ENCODE measurements at regions not wholly inside any gene's neighbourhood (a gene's known extent, or its start where the extent isn't known, plus 50 kb on each side); places are given as distances from the start of the nearest gene placed in this dataset.

DNA sequence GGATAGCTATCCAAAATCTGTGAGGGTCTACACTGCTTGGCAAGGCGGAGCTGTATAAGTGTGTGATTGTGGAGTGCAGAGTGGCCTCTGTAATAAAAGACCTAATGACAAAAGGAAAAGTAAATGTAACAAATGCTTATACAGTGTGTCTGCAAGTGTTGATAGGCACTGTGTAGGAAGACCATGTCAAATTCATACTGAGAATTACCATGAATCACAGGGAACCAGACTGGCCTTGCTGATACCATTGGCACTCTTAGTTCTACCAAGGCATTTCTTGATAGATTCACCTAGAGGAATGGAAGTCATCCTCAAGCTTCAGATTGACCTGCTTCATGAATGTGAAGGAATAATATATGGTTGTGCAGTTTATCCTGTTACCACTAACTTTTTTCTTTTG is 58.8 kb downstream of the CYCS start:
- intact Hi-C loops (cut with micrococcal nuclease; ENCODE audit: unreplicated experiment): no loop called here
- no peak for DNase-seq
- Histone ChIP-seq H3K27me3 (ENCODE audit: insufficient read depth, low read depth) (no peaks in the 10 kb centered on the region), H4K20me1 (ENCODE audit: insufficient read depth) (no peaks in the 10 kb centered on the region), H3K79me2 (ENCODE audit: low read depth) (no peaks in the 10 kb centered on the region), H3K4me3 (no peak overlapping the region), H3K9me2 (ENCODE audit: insufficient read depth) (no peaks in the 10 kb centered on the region), H3K4me1 (replicated peaks; ENCODE audit: insufficient read depth) (peaks cover 5% of the 10 kb centered on the region), H3K9me3 (ENCODE audit: insufficient read depth, low read depth) (no peaks in the 10 kb centered on the region), H3K36me3 (ENCODE audit: low read depth) (no peaks in the 10 kb centered on the region), H3F3A (ENCODE audit: insufficient read depth, low read depth) (no peaks in the 10 kb centered on the region; the same call in 1 of the 2 replicates), H3K27ac (no peak overlapping the region), H2AFZ (no peak overlapping the region), H3K4me2 (no peak overlapping the region)
- TF ChIP-seq, protein P1, sequence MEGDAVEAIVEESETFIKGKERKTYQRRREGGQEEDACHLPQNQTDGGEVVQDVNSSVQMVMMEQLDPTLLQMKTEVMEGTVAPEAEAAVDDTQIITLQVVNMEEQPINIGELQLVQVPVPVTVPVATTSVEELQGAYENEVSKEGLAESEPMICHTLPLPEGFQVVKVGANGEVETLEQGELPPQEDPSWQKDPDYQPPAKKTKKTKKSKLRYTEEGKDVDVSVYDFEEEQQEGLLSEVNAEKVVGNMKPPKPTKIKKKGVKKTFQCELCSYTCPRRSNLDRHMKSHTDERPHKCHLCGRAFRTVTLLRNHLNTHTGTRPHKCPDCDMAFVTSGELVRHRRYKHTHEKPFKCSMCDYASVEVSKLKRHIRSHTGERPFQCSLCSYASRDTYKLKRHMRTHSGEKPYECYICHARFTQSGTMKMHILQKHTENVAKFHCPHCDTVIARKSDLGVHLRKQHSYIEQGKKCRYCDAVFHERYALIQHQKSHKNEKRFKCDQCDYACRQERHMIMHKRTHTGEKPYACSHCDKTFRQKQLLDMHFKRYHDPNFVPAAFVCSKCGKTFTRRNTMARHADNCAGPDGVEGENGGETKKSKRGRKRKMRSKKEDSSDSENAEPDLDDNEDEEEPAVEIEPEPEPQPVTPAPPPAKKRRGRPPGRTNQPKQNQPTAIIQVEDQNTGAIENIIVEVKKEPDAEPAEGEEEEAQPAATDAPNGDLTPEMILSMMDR (conservative IDR thresholded peaks at IDR 0.05): no peak
- no peak for TF ChIP-seq EZH2 (IDR thresholded peaks at IDR 0.05; ENCODE audit: low read depth)
- no TSS peak for BruUV-seq (replicated peaks)
- ChIA-PET POLR2A (ENCODE audit: unreplicated experiment) (no interaction called here), CTCF (no interaction called here)

GRCh38 chr7:25062380-25062779 is 62.7 kb downstream of the CYCS start:
- no peaks in the 10 kb centered on the region; the same call in 1 of the 2 replicates for H3F3A ChIP-seq (ENCODE audit: insufficient read depth, low read depth)
- H3K27me3 ChIP-seq (ENCODE audit: insufficient read depth, low read depth): no peaks in the 10 kb centered on the region
- H3K4me2 ChIP-seq: no peak overlapping the region
- no peak for DNase-seq
- ChIA-PET POLR2A (ENCODE audit: unreplicated experiment) (no interaction called here), CTCF (interaction anchor here (0.6 kb wide), 2 partner anchors 28 to 251 kb away, joined by 3 to 9 read pairs; no protein-coding TSS in a partner anchor)
- no TSS peak for BruUV-seq (replicated peaks)
- intact Hi-C loops (cut with micrococcal nuclease; ENCODE audit: unreplicated experiment): no loop called here
- H2AFZ ChIP-seq: no peak overlapping the region
- no peak overlapping the region for H3K27ac ChIP-seq
- no peaks in the 10 kb centered on the region for H3K9me3 ChIP-seq (ENCODE audit: insufficient read depth, low read depth)
- H3K4me1 ChIP-seq (replicated peaks; ENCODE audit: insufficient read depth): no peaks in the 10 kb centered on the region
- H3K36me3 ChIP-seq (ENCODE audit: low read depth): no peaks in the 10 kb centered on the region
- H3K9me2 ChIP-seq (ENCODE audit: insufficient read depth): no peaks in the 10 kb centered on the region
- TF ChIP-seq, protein P1 (conservative IDR thresholded peaks at IDR 0.05): no peak
- TF ChIP-seq EZH2 (IDR thresholded peaks at IDR 0.05; ENCODE audit: low read depth): no peak
- H3K79me2 ChIP-seq (ENCODE audit: low read depth): no peaks in the 10 kb centered on the region
- H4K20me1 ChIP-seq (ENCODE audit: insufficient read depth): no peaks in the 10 kb centered on the region
- H3K4me3 ChIP-seq: no peak overlapping the region

GRCh38 chr7:25060487-25061055 is 64.5 kb downstream of the CYCS start:
- POLR2A ChIA-PET (ENCODE audit: unreplicated experiment): interaction anchor here (0.7 kb wide), 1 partner anchor 48 kb away, joined by 3 read pairs; no protein-coding TSS in a partner anchor
- H3K4me3 ChIP-seq: no peak overlapping the region

More at GRCh38 chr7:25060487-25061055, 64.5 kb downstream of the CYCS start:
- no peaks in the 10 kb centered on the region for H3K9me3 ChIP-seq (ENCODE audit: insufficient read depth, low read depth)
- no peaks in the 10 kb centered on the region for H3K79me2 ChIP-seq (ENCODE audit: low read depth)
- no peaks in the 10 kb centered on the region for H3K27me3 ChIP-seq (ENCODE audit: insufficient read depth, low read depth)
- no peaks in the 10 kb centered on the region for H3K9me2 ChIP-seq (ENCODE audit: insufficient read depth)
- no peaks in the 10 kb centered on the region; the same call in 1 of the 2 replicates for H3F3A ChIP-seq (ENCODE audit: insufficient read depth, low read depth)
- H2AFZ ChIP-seq: no peak overlapping the region
- intact Hi-C loops (cut with micrococcal nuclease; ENCODE audit: unreplicated experiment): no loop called here
- no peaks in the 10 kb centered on the region for H4K20me1 ChIP-seq (ENCODE audit: insufficient read depth)
- H3K4me1 ChIP-seq (replicated peaks; ENCODE audit: insufficient read depth): no peaks in the 10 kb centered on the region
- CTCF ChIA-PET: interaction anchor here (1.6 kb wide), 1 partner anchor 248 kb away, joined by 14 read pairs; no protein-coding TSS in a partner anchor
- no peak overlapping the region for H3K27ac ChIP-seq
- TF ChIP-seq EZH2 (IDR thresholded peaks at IDR 0.05; ENCODE audit: low read depth): no peak
- TF ChIP-seq, protein P1 (conservative IDR thresholded peaks at IDR 0.05): no peak
- no peaks in the 10 kb centered on the region for H3K36me3 ChIP-seq (ENCODE audit: low read depth)
- H3K4me2 ChIP-seq: no peak overlapping the region
- BruUV-seq (replicated peaks): no TSS peak
- no peak for DNase-seq

All from PC-9 (cell line).